ENCODE measurements at regions not wholly inside any gene's neighbourhood (a gene's known extent, or its start where the extent isn't known, plus 50 kb on each side); places are given as distances from the start of the nearest gene placed in this dataset.

DNA sequence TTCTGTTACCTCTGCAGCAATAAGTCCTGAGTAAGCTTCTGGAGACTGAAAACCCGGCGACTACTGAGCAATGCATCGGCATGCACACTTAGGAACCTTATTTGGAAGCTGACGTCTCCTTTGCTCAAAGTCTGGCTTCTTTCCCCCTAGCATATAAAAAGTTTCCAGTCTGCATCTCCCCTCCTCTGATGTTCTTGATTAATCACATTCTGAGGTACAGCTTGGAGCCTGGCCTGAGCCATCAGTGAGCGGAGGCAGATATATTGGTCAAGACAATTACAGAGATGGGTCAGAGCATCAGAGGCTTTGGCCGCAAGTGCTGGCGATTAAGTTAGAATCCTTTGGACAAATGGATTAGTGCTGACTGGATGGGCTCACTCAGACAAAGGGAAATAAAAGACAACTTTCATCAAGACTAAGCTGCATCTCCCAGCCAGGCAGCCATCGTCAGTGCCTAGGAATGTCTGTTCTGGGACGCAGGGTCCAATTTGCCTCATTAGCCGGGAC, 140.7 kb downstream of the MTX3 start:
- no peak overlapping the region for H3K4me3 ChIP-seq (ENCODE audit: low read depth, low read length)
- TF ChIP-seq, protein P1, sequence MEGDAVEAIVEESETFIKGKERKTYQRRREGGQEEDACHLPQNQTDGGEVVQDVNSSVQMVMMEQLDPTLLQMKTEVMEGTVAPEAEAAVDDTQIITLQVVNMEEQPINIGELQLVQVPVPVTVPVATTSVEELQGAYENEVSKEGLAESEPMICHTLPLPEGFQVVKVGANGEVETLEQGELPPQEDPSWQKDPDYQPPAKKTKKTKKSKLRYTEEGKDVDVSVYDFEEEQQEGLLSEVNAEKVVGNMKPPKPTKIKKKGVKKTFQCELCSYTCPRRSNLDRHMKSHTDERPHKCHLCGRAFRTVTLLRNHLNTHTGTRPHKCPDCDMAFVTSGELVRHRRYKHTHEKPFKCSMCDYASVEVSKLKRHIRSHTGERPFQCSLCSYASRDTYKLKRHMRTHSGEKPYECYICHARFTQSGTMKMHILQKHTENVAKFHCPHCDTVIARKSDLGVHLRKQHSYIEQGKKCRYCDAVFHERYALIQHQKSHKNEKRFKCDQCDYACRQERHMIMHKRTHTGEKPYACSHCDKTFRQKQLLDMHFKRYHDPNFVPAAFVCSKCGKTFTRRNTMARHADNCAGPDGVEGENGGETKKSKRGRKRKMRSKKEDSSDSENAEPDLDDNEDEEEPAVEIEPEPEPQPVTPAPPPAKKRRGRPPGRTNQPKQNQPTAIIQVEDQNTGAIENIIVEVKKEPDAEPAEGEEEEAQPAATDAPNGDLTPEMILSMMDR (IDR thresholded peaks at IDR 0.05; ENCODE audit: control insufficient read depth, extremely low read depth, insufficient read depth): no peak
- no peak for DNase-seq (ENCODE audit: low read depth)

DNA sequence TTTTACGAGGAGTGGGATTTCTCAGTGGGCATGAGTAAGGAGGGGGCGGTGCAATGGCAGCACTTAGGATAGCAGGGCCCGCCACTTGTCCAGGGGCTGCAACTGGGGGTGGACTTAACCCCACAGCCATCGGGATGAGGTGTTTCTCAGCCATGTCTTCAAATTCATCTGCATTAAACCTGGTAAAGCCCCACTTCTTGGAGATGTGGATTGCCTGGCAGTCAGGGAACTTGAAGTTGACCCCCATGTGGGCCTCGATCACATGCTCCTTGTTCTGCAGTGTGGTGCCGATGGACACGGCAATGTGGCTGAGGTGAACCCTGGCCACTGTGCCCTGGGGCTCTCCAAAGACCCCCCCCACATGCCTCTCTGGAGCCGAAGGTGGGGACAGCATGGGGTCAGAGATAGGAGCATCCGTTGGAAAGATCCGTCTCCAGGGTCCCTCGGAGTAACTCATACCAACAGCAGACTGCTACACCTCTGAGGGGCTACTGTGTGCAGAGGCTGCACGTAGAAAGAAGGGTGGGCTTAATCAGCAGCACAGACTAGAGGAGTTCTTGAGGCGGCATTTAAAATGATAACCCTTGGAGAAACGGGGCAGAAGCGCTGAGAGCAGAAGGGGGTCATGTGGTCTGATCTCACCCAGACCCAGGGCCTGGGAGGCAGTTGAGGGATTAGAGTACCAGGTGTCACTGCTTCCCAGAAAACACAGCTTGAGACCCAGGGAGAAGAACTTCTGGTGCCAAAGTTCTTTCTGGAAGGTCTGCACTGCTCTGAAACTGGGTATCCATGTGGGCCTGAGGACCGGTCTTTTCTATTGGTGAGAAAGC, 141.4 kb downstream of the MTX3 start:
- H3K4me3 ChIP-seq (ENCODE audit: low read depth, low read length): no peak overlapping the region
- TF ChIP-seq, protein P1 (IDR thresholded peaks at IDR 0.05; ENCODE audit: control insufficient read depth, extremely low read depth, insufficient read depth): no peak
- no peak for DNase-seq (ENCODE audit: low read depth)
